HEK293T (cell line): ENCODE measurements at regions not wholly inside any gene's neighbourhood (a gene's known extent, or its start where the extent isn't known, plus 50 kb on each side); places are given as distances from the start of the nearest gene placed in this dataset.

Source experiments
- CTCF ChIA-PET: fragments of 350-600 bp; formaldehyde crosslinking; extraction: SDS; loops from one replicate; lab custom pipeline; 2021; ENCODE audit warnings: antibody characterized with exemption, inconsistent platforms; lab: Yijun Ruan, JAX
- POLR2A ChIA-PET: fragments of 350-600 bp; formaldehyde crosslinking; extraction: SDS; loops from one replicate; lab custom pipeline; 2020; ENCODE audit warnings: antibody characterized with exemption, inconsistent platforms; lab: Yijun Ruan, JAX
- DNase-seq: peaks from one replicate; pipeline ENCODE4 v3.0.0; 2012; ENCODE audit warnings: mixed read lengths; ENCODE audit errors: extremely low spot score
- ARNT ChIP-seq: fragments of 450-650 bp; IDR thresholded peaks from 2 replicates; pipeline ENCODE4 v1.6.1; 2017; ENCODE audit warnings: mild to moderate bottlenecking
- BHLHE40 ChIP-seq: fragments of 450-650 bp; IDR thresholded peaks from 2 replicates; pipeline ENCODE4 v1.6.1; 2016; ENCODE audit warnings: mild to moderate bottlenecking, moderate library complexity, borderline replicate concordance
- CTBP1 ChIP-seq: fragments of 450-650 bp; IDR thresholded peaks from 2 replicates; pipeline ENCODE4 v1.6.1; 2016; ENCODE audit warnings: borderline replicate concordance
- ELF4 ChIP-seq: fragments of 450-650 bp; IDR thresholded peaks from 2 replicates; pipeline ENCODE4 v1.6.1; 2017; ENCODE audit warnings: antibody characterized with exemption
- FOXA1 ChIP-seq: fragments of 450-650 bp; IDR thresholded peaks from 2 replicates; pipeline ENCODE4 v1.6.1; 2016; ENCODE audit warnings: mild to moderate bottlenecking
- FOXK2 ChIP-seq: fragments of 450-650 bp; IDR thresholded peaks from 2 replicates; pipeline ENCODE4 v1.6.1; 2016; ENCODE audit warnings: mild to moderate bottlenecking
- FOXM1 ChIP-seq: fragments of 450-650 bp; IDR thresholded peaks from 2 replicates; pipeline ENCODE4 v1.6.1; 2017; ENCODE audit warnings: mild to moderate bottlenecking, borderline replicate concordance
- HDGF ChIP-seq: fragments of 450-650 bp; IDR thresholded peaks from 2 replicates; pipeline ENCODE4 v1.6.1; 2017; ENCODE audit warnings: antibody characterized with exemption, borderline replicate concordance
- L3MBTL2 ChIP-seq: fragments of 450-650 bp; conservative IDR thresholded peaks from 2 replicates; pipeline ENCODE4 v1.6.1; 2016; ENCODE audit warnings: mild to moderate bottlenecking
- LEF1 ChIP-seq: fragments of 450-650 bp; IDR thresholded peaks from 2 replicates; pipeline ENCODE4 v1.6.1; 2017; ENCODE audit warnings: mild to moderate bottlenecking, borderline replicate concordance
- NFRKB ChIP-seq: fragments of 450-650 bp; IDR thresholded peaks from 2 replicates; pipeline ENCODE4 v1.6.1; 2016; ENCODE audit warnings: mild to moderate bottlenecking, moderate library complexity
- SP1 ChIP-seq: fragments of 450-650 bp; IDR thresholded peaks from 2 replicates; pipeline ENCODE4 v1.6.1; 2017
- SUZ12 ChIP-seq: fragments of 450-650 bp; IDR thresholded peaks from 2 replicates; pipeline ENCODE4 v1.6.1; 2016; ENCODE audit warnings: mild to moderate bottlenecking
- TARDBP ChIP-seq: fragments of 450-650 bp; IDR thresholded peaks from 2 replicates; pipeline ENCODE4 v1.6.1; 2016
- ZNF384 ChIP-seq: fragments of 450-650 bp; IDR thresholded peaks from 2 replicates; pipeline ENCODE4 v1.6.1; 2016
- TF ChIP-seq, protein P1 (sequence below): fragments of 450-650 bp; IDR thresholded peaks from 2 replicates; pipeline ENCODE4 v1.6.1; 2016

DNA sequence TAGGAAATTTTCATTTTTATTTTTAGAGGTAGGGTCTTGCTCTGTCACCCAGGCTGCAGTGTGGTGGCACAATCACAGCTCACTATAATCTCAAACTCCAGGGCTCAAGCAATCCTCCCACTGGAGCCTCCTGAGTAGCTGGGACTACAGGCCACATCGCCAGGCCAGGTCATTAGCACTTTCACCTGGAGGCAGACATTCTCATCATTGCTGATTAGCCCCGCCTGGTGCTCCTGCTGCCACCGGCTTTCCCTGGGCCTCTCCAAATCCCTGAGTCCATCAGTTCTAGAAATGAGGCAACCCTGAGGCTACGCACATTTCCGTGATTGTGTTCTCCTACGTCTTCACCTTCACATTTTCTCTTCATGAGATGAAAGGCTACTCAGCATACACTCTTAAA is 607.7 kb upstream of the NRSN1 start:
- TF ChIP-seq, protein P1, sequence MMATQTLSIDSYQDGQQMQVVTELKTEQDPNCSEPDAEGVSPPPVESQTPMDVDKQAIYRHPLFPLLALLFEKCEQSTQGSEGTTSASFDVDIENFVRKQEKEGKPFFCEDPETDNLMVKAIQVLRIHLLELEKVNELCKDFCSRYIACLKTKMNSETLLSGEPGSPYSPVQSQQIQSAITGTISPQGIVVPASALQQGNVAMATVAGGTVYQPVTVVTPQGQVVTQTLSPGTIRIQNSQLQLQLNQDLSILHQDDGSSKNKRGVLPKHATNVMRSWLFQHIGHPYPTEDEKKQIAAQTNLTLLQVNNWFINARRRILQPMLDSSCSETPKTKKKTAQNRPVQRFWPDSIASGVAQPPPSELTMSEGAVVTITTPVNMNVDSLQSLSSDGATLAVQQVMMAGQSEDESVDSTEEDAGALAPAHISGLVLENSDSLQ = no peak
- no peak for TF ChIP-seq NFRKB
- no peak for TF ChIP-seq ARNT
- TF ChIP-seq ZNF384 = no peak
- no peak for TF ChIP-seq HDGF
- no peak for TF ChIP-seq CTBP1
- no peak for TF ChIP-seq FOXA1
- no peak for TF ChIP-seq BHLHE40
- no peak for TF ChIP-seq LEF1
- no peak for TF ChIP-seq SUZ12
- TF ChIP-seq TARDBP = no peak
- TF ChIP-seq L3MBTL2 = no peak
- TF ChIP-seq ELF4 = no peak
- no peak for TF ChIP-seq SP1
- no peak for TF ChIP-seq FOXK2
- TF ChIP-seq FOXM1 = no peak
- no peak for DNase-seq
- ChIA-PET CTCF (no interaction called here), POLR2A (no interaction called here)

GRCh38 chr6:23522792-23523547 is 603.0 kb upstream of the NRSN1 start:
- TF ChIP-seq TARDBP (no peak), ELF4 (no peak)
- POLR2A ChIA-PET = no interaction called here
- no peak for DNase-seq
- CTCF ChIA-PET = no interaction called here

DNA sequence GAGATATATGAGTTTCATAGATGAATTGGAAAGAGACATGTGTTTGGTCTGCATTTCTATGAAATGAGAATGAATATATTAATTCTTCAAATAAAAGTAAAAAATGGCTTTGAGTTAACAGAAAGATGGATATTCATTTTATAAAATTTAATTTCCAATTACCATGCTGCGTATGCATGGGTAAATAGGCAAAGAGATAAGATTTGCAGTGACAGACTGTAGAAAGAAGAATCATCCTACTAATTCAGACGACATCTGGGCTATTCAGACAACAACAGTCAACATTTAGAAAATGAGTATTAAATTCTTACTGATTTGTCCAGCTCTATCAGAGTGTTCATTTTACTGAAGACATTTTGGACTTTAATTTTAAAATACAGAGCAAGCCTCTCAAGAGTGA is 602.2 kb upstream of the NRSN1 start:
- ChIA-PET POLR2A (no interaction called here), CTCF (no interaction called here)
- no peak for DNase-seq
- TF ChIP-seq NFRKB = no peak
- TF ChIP-seq SUZ12 = no peak
- TF ChIP-seq FOXA1 = no peak
- no peak for TF ChIP-seq ZNF384
- TF ChIP-seq FOXK2 = no peak
- TF ChIP-seq CTBP1 = no peak
- no peak for TF ChIP-seq SP1
- no peak for TF ChIP-seq ELF4
- TF ChIP-seq LEF1 = no peak

DNA sequence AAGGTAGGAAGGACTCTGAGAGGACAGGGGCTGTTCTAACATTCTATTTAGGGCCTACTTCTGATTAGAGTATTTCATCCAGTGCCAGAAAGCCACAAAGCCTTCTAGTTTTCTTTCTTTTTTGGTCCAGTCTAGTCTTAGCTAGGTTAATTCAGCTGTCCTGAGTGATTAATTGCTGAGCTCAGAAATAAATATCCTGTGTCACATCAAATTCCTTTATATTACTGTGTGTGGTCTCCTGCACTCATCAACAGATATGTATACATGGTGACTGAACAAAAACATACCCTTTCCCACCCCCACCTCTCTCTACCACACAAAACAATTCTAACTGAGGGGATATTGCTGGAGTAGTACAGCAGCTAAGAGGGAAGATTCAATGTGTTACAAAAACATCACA is 601.5 kb upstream of the NRSN1 start:
- no peak for DNase-seq
- no peak for TF ChIP-seq L3MBTL2
- no peak for TF ChIP-seq SP1
- TF ChIP-seq FOXM1 = no peak
- no peak for TF ChIP-seq NFRKB
- no peak for TF ChIP-seq TARDBP
- no peak for TF ChIP-seq FOXK2
- TF ChIP-seq ARNT = no peak
- no peak for TF ChIP-seq SUZ12
- TF ChIP-seq HDGF = no peak
- POLR2A ChIA-PET = no interaction called here
- CTCF ChIA-PET = no interaction called here

DNA sequence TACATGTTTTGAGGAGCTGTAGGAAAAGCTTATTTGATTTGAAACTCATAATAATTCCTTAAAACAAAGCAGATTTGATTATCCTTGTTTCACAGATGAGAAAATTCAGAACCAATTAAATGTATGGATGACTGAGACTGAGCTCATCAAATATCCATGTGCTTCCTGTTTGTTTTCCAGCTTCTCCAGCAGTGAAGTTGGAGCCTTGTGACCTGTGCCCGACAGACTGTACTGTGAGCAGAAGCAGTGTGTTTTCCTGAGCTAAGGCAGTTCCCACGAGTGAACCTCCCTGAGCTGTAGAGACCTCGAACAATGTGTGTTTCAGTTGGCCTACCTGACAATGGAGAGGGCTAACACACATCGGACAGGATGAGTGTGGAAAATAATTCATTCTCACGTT is 599.5 kb upstream of the NRSN1 start:
- no peak for DNase-seq
- TF ChIP-seq, protein P1 = no peak
- TF ChIP-seq BHLHE40 = no peak
- CTCF ChIA-PET = no interaction called here
- POLR2A ChIA-PET = no interaction called here

- CTCF ChIA-PET = interaction anchor here (0.6 kb wide), 1 partner anchor 911 kb away, joined by 3 read pairs; no protein-coding TSS in a partner anchor
- TF ChIP-seq FOXA1 (no peak), BHLHE40 (no peak)
- no peak for DNase-seq
- POLR2A ChIA-PET = no interaction called here
Observed at GRCh38 chr6:23529902-23530301, 596.1 kb upstream of the NRSN1 start.

DNA sequence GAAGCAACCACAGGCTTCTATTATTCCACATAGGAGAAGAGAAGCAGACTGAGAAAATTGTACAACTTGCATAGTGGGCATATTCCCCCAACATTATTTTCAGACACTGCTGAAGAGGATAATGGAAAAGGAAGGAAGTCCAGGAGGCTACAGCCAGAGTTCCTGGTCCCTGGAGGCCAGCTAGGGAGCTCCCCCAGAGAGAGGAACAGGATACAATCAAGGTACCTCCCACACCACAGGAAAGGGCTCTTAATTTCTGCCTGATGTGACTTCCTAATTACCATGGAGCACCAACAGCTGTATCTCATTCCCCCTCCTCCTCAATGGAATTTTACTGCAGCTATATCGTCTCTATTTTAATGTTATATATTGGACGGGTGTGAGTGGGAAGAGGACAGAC is 594.3 kb upstream of the NRSN1 start:
- TF ChIP-seq TARDBP = no peak
- ChIA-PET CTCF (no interaction called here), POLR2A (no interaction called here)
- DNase-seq = no peak

DNA sequence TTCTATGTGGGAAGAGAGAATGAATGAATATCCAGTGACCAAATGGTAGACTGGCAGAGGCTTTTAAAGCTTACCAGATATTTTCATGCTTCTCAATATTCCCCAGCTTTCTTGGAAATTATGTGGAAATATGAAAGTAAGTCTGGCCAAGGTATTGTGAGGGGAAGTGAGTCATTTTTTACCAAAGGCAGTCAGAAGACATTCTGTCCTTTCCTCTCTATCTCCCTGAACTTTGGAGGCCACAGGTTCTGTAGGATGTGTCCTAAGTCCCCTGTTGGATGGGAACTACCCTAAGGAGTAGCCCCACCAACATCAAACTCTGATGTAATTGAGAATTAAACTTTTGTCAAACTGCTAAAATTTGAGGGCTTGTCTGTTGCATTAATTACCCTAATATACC is 593.8 kb upstream of the NRSN1 start:
- no peak for DNase-seq
- CTCF ChIA-PET = no interaction called here
- TF ChIP-seq ELF4 = no peak
- POLR2A ChIA-PET = no interaction called here

DNA sequence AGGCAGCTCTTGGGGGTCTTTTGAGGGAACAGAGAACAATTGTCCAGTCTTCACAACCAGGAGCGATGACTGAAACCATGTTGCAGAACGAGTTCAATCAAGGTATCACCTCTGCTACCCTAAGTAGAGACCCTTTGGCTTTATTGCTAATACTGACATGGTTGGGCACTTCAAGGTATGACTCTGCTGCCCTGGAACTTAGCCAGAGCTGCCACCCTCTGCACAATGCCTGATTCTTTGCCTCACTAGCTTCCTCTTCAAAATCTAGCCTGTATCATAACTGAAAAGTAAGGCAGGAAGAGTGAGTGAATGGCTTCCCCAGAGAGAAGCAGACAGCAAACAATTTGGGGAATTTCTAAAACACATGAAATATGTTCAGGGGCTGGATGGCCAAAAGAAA is 592.7 kb upstream of the NRSN1 start:
- ChIA-PET POLR2A (no interaction called here), CTCF (no interaction called here)
- DNase-seq = no peak
- TF ChIP-seq SUZ12 = no peak
- no peak for TF ChIP-seq ELF4
- no peak for TF ChIP-seq NFRKB
- TF ChIP-seq ARNT = no peak
- TF ChIP-seq LEF1 = no peak
- TF ChIP-seq, protein P1 = no peak
- no peak for TF ChIP-seq CTBP1
- TF ChIP-seq ZNF384 = no peak
- no peak for TF ChIP-seq SP1
- no peak for TF ChIP-seq FOXK2
- no peak for TF ChIP-seq FOXM1
- no peak for TF ChIP-seq TARDBP
- no peak for TF ChIP-seq L3MBTL2
- TF ChIP-seq BHLHE40 = no peak
